PC-3 (cell line): ENCODE measurements at regions not wholly inside any gene's neighbourhood (a gene's known extent, or its start where the extent isn't known, plus 50 kb on each side); places are given as distances from the start of the nearest gene placed in this dataset.

ENCODE experiments used
- EZH2 ChIP-seq: fragments of 300-600 bp; sonication (generic); IDR thresholded peaks from one replicate; pipeline ENCODE4 v1.6.1; 2017; ENCODE audit warnings: antibody characterized with exemption, mild to moderate bottlenecking, low read length; ENCODE audit not compliant: unreplicated experiment
- EZH2phosphoT487 ChIP-seq: fragments of 300-600 bp; sonication (generic); IDR thresholded peaks from 2 replicates; pipeline ENCODE4 v1.6.1; 2018; ENCODE audit warnings: mild to moderate bottlenecking, antibody characterized with exemption, low read length, borderline replicate concordance
- TF ChIP-seq, protein P1 (sequence below): fragments of 300-600 bp; sonication (generic); conservative IDR thresholded peaks from 2 replicates; pipeline ENCODE4 v1.5.1; 2017; ENCODE audit warnings: antibody characterized with exemption, low read depth, mild to moderate bottlenecking, low read length

- TF ChIP-seq, protein P1, sequence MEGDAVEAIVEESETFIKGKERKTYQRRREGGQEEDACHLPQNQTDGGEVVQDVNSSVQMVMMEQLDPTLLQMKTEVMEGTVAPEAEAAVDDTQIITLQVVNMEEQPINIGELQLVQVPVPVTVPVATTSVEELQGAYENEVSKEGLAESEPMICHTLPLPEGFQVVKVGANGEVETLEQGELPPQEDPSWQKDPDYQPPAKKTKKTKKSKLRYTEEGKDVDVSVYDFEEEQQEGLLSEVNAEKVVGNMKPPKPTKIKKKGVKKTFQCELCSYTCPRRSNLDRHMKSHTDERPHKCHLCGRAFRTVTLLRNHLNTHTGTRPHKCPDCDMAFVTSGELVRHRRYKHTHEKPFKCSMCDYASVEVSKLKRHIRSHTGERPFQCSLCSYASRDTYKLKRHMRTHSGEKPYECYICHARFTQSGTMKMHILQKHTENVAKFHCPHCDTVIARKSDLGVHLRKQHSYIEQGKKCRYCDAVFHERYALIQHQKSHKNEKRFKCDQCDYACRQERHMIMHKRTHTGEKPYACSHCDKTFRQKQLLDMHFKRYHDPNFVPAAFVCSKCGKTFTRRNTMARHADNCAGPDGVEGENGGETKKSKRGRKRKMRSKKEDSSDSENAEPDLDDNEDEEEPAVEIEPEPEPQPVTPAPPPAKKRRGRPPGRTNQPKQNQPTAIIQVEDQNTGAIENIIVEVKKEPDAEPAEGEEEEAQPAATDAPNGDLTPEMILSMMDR = no peak
- no peak for TF ChIP-seq EZH2phosphoT487
- TF ChIP-seq EZH2 = no peak
Observed at GRCh38 chr6:156250593-156250992, 526.6 kb upstream of the ARID1B start.
